Keratinocyte (primary cell): ENCODE measurements at regions not wholly inside any gene's neighbourhood (a gene's known extent, or its start where the extent isn't known, plus 50 kb on each side); places are given as distances from the start of the nearest gene placed in this dataset.

Source experiments
- CTCF ChIP-seq, 3 experiments: IDR thresholded peaks in 1 of 3; conservative IDR thresholded peaks in 1 of 3; optimal IDR thresholded peaks in 1 of 3; 2 replicates in 2 of 3; 3 replicates in 1 of 3; pipeline versions ENCODE3 to v1.5.1; 2011; ENCODE audit warnings: low read length in 3 of 3, mild to moderate bottlenecking in 3 of 3, moderate library complexity in 2 of 3, control low read depth in 1 of 3, inconsistent platforms in 1 of 3; ENCODE audit not compliant: insufficient read depth in 2 of 3; ENCODE audit errors: extremely low read depth in 1 of 3
- EZH2 ChIP-seq: IDR thresholded peaks from one replicate; pipeline ENCODE4 v1.6.1; 2012; ENCODE audit warnings: inconsistent platforms, mild to moderate bottlenecking, low read length, moderate library complexity

DNA sequence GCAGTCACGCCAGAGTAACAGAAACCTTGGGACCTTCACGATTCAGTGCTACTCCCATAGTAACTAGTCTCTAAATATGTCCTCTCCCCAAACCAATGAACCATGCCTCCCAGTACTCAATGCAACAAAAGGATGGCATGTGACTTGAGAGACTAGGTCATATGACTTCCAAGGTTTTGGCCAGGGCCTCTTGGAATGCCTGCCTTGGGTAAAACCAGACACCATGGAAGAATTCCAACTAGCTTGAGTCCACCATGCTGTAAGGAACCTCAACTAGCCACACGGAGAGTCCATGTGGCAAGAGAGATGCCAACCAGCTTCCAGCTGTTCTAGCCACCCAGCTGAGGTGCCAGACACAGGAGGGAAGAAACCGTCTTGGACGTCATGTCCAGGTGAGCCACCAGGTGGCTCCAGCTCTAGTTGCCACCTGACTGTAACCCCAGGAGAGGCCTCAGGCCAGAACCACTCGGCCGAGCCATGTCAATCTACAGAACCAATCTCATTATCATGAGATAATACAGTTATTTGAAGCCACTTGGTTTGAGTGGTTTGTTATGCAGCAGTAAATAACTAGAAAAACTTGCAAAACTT lies 115.0 kb downstream of the SYF2 start:
- TF ChIP-seq CTCF (optimal IDR thresholded peaks at IDR 0.05 in 1 of 3, IDR thresholded peaks at IDR 0.05 in 1 of 3, conservative IDR thresholded peaks at IDR 0.05 in 1 of 3; ENCODE audit: extremely low read depth in 1 of 3, insufficient read depth in 2 of 3, low read length in 3 of 3) (peak; percentile 36 to 75 (median 46)), EZH2 (no peak)
